WTC11 (cell line): ENCODE measurements at regions not wholly inside any gene's neighbourhood (a gene's known extent, or its start where the extent isn't known, plus 50 kb on each side); places are given as distances from the start of the nearest gene placed in this dataset.

Source experiments
- ATAC-seq: fragments of 200-7000 bp; cut with Tn5 transposase; 2 replicates; pipeline ENCODE4 v1.10.0; 2021; ENCODE audit warnings: mild to moderate bottlenecking, moderate library complexity
- CTCF ChIA-PET: fragments of 300-600 bp; sonication (Branson Sonifier 250); formaldehyde crosslinking; loops from one replicate; lab custom pipeline; 2021; ENCODE audit warnings: antibody characterized with exemption; lab: Charles Lee
- POLR2A ChIA-PET: fragments of 350-600 bp; sonication (Branson Sonifier 250); formaldehyde crosslinking; loops from one replicate; lab custom pipeline; 2021; ENCODE audit warnings: antibody characterized with exemption; lab: Charles Lee
- DNase-seq: peaks from one replicate; pipeline ENCODE4 v3.0.0; 2021; ENCODE audit warnings: low spot score
- H3K27ac Mint-ChIP-seq: 2 replicates; pipeline ENCODE4 v1.8.0; 2021; ENCODE audit warnings: mixed read lengths
- H3K27me3 Mint-ChIP-seq: 2 replicates; pipeline ENCODE4 v1.8.0; 2021; ENCODE audit warnings: low read depth, mild to moderate bottlenecking, moderate library complexity, mixed read lengths
- H3K36me3 Mint-ChIP-seq: 2 replicates; pipeline ENCODE4 v1.8.0; 2021; ENCODE audit warnings: mixed read lengths
- H3K4me1 Mint-ChIP-seq: 2 replicates; pipeline ENCODE4 v1.8.0; 2022; ENCODE audit warnings: mixed read lengths
- H3K4me3 Mint-ChIP-seq: 2 replicates; pipeline ENCODE4 v1.8.0; 2021; ENCODE audit warnings: mild to moderate bottlenecking, moderate library complexity, mixed read lengths
- H3K9me3 Mint-ChIP-seq: 2 replicates; pipeline ENCODE4 v1.8.0; 2021; ENCODE audit warnings: mixed read lengths
- CREM ChIP-seq: sonication (generic); formaldehyde crosslinking; IDR thresholded peaks from 2 replicates; pipeline ENCODE4 v1.8.1; 2022; ENCODE audit warnings: mild to moderate bottlenecking, missing genetic modification reagents, moderate library complexity
- NFYB ChIP-seq: sonication (generic); formaldehyde crosslinking; conservative IDR thresholded peaks from 2 replicates; pipeline ENCODE4 v1.8.0; 2022; ENCODE audit warnings: low read depth, missing genetic modification reagents
- SP1 ChIP-seq: sonication (generic); formaldehyde crosslinking; conservative IDR thresholded peaks from 2 replicates; pipeline ENCODE4 v1.8.1; 2022; ENCODE audit warnings: missing genetic modification reagents
- TF ChIP-seq, protein P1 (sequence below): sonication (generic); formaldehyde crosslinking; IDR thresholded peaks from 2 replicates; pipeline ENCODE4 v1.8.1; 2023; ENCODE audit warnings: mild to moderate bottlenecking, missing genetic modification reagents
- TF ChIP-seq, protein P2 (sequence below): sonication (generic); formaldehyde crosslinking; IDR thresholded peaks from 2 replicates; pipeline ENCODE4 v1.8.1; 2023; ENCODE audit warnings: mild to moderate bottlenecking, missing genetic modification reagents, moderate library complexity
- TF ChIP-seq, protein P3 (sequence below): sonication (generic); formaldehyde crosslinking; IDR thresholded peaks from 2 replicates; pipeline ENCODE4 v1.8.1; 2023; ENCODE audit warnings: mild to moderate bottlenecking, missing genetic modification reagents, moderate library complexity
- TF ChIP-seq, protein P4 (sequence below): sonication (generic); formaldehyde crosslinking; IDR thresholded peaks from 2 replicates; pipeline ENCODE4 v1.8.1; 2022; ENCODE audit warnings: low read depth, missing genetic modification reagents, borderline replicate concordance
- TF ChIP-seq, protein P5 (sequence below): sonication (generic); formaldehyde crosslinking; IDR thresholded peaks from 2 replicates; pipeline ENCODE4 v1.8.1; 2022; ENCODE audit warnings: low read depth, mild to moderate bottlenecking, moderate library complexity, missing genetic modification reagents, borderline replicate concordance
- TF ChIP-seq, protein P6 (sequence below): sonication (generic); formaldehyde crosslinking; IDR thresholded peaks from 2 replicates; pipeline ENCODE4 v1.8.0; 2022; ENCODE audit warnings: missing genetic modification reagents
- TF ChIP-seq, protein P7 (sequence below): sonication (generic); formaldehyde crosslinking; IDR thresholded peaks from 2 replicates; pipeline ENCODE4 v1.8.0; 2023; ENCODE audit warnings: missing genetic modification reagents, mild to moderate bottlenecking, borderline replicate concordance
- TF ChIP-seq, protein P8 (sequence below): sonication (generic); formaldehyde crosslinking; IDR thresholded peaks from 2 replicates; pipeline ENCODE4 v1.8.0; 2023; ENCODE audit warnings: mild to moderate bottlenecking, missing genetic modification reagents
- TF ChIP-seq, protein P9 (sequence below): sonication (generic); formaldehyde crosslinking; conservative IDR thresholded peaks from 2 replicates; pipeline ENCODE4 v1.8.1; 2022; ENCODE audit warnings: mild to moderate bottlenecking, missing genetic modification reagents
- TF ChIP-seq, protein P10 (sequence below): sonication (generic); formaldehyde crosslinking; IDR thresholded peaks from 2 replicates; pipeline ENCODE4 v1.8.1; 2022; ENCODE audit warnings: missing genetic modification reagents, borderline replicate concordance
- TF ChIP-seq, protein P11 (sequence below): sonication (generic); formaldehyde crosslinking; IDR thresholded peaks from 2 replicates; pipeline ENCODE4 v1.8.0; 2022; ENCODE audit warnings: mild to moderate bottlenecking, missing genetic modification reagents

DNA sequence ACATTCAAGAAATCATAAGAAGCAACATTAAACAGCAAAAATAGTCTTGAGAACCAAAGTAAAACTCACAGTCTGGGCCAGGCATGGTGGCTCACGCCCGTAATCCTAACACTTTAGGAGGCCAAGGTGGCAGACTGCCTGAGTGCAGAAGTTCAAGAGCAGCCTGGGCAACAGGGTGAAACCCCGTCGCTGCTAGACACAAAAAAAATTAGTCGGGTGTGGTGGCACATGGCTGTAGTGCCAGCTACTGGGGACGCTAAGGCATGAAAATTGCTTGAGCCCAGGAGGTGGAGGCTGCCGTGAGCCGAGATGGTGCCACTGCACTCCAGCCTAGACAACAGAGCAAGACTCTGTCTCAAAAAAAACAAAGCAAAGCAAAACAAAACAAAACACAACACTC lies 117.7 kb upstream of the GOLGA6L6 start:
- no peak for ATAC-seq
- H3K4me3 Mint-ChIP-seq, result no peak overlapping the region
- ChIA-PET CTCF (no interaction called here), POLR2A (no interaction called here)
- no peaks in the 10 kb centered on the region for H3K27me3 Mint-ChIP-seq
- H3K36me3 Mint-ChIP-seq, result peaks cover 3% of the 10 kb centered on the region
- TF ChIP-seq, protein P1, sequence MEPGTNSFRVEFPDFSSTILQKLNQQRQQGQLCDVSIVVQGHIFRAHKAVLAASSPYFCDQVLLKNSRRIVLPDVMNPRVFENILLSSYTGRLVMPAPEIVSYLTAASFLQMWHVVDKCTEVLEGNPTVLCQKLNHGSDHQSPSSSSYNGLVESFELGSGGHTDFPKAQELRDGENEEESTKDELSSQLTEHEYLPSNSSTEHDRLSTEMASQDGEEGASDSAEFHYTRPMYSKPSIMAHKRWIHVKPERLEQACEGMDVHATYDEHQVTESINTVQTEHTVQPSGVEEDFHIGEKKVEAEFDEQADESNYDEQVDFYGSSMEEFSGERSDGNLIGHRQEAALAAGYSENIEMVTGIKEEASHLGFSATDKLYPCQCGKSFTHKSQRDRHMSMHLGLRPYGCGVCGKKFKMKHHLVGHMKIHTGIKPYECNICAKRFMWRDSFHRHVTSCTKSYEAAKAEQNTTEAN (CRISPR knock-in tag), result no peak
- TF ChIP-seq, protein P2, sequence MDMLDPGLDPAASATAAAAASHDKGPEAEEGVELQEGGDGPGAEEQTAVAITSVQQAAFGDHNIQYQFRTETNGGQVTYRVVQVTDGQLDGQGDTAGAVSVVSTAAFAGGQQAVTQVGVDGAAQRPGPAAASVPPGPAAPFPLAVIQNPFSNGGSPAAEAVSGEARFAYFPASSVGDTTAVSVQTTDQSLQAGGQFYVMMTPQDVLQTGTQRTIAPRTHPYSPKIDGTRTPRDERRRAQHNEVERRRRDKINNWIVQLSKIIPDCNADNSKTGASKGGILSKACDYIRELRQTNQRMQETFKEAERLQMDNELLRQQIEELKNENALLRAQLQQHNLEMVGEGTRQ (CRISPR knock-in tag), result no peak
- TF ChIP-seq, protein P3, sequence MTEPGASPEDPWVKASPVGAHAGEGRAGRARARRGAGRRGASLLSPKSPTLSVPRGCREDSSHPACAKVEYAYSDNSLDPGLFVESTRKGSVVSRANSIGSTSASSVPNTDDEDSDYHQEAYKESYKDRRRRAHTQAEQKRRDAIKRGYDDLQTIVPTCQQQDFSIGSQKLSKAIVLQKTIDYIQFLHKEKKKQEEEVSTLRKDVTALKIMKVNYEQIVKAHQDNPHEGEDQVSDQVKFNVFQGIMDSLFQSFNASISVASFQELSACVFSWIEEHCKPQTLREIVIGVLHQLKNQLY (CRISPR knock-in tag), result no peak
- TF ChIP-seq, protein P4, sequence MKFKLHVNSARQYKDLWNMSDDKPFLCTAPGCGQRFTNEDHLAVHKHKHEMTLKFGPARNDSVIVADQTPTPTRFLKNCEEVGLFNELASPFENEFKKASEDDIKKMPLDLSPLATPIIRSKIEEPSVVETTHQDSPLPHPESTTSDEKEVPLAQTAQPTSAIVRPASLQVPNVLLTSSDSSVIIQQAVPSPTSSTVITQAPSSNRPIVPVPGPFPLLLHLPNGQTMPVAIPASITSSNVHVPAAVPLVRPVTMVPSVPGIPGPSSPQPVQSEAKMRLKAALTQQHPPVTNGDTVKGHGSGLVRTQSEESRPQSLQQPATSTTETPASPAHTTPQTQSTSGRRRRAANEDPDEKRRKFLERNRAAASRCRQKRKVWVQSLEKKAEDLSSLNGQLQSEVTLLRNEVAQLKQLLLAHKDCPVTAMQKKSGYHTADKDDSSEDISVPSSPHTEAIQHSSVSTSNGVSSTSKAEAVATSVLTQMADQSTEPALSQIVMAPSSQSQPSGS (CRISPR knock-in tag), result no peak
- TF ChIP-seq CREM (CRISPR knock-in tag) (no peak), NFYB (no peak)
- TF ChIP-seq, protein P5, sequence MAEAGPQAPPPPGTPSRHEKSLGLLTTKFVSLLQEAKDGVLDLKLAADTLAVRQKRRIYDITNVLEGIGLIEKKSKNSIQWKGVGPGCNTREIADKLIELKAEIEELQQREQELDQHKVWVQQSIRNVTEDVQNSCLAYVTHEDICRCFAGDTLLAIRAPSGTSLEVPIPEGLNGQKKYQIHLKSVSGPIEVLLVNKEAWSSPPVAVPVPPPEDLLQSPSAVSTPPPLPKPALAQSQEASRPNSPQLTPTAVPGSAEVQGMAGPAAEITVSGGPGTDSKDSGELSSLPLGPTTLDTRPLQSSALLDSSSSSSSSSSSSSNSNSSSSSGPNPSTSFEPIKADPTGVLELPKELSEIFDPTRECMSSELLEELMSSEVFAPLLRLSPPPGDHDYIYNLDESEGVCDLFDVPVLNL (CRISPR knock-in tag), result no peak
- TF ChIP-seq, protein P6, sequence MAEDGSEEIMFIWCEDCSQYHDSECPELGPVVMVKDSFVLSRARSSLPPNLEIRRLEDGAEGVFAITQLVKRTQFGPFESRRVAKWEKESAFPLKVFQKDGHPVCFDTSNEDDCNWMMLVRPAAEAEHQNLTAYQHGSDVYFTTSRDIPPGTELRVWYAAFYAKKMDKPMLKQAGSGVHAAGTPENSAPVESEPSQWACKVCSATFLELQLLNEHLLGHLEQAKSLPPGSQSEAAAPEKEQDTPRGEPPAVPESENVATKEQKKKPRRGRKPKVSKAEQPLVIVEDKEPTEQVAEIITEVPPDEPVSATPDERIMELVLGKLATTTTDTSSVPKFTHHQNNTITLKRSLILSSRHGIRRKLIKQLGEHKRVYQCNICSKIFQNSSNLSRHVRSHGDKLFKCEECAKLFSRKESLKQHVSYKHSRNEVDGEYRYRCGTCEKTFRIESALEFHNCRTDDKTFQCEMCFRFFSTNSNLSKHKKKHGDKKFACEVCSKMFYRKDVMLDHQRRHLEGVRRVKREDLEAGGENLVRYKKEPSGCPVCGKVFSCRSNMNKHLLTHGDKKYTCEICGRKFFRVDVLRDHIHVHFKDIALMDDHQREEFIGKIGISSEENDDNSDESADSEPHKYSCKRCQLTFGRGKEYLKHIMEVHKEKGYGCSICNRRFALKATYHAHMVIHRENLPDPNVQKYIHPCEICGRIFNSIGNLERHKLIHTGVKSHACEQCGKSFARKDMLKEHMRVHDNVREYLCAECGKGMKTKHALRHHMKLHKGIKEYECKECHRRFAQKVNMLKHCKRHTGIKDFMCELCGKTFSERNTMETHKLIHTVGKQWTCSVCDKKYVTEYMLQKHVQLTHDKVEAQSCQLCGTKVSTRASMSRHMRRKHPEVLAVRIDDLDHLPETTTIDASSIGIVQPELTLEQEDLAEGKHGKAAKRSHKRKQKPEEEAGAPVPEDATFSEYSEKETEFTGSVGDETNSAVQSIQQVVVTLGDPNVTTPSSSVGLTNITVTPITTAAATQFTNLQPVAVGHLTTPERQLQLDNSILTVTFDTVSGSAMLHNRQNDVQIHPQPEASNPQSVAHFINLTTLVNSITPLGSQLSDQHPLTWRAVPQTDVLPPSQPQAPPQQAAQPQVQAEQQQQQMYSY (CRISPR knock-in tag), result no peak
- TF ChIP-seq, protein P7, sequence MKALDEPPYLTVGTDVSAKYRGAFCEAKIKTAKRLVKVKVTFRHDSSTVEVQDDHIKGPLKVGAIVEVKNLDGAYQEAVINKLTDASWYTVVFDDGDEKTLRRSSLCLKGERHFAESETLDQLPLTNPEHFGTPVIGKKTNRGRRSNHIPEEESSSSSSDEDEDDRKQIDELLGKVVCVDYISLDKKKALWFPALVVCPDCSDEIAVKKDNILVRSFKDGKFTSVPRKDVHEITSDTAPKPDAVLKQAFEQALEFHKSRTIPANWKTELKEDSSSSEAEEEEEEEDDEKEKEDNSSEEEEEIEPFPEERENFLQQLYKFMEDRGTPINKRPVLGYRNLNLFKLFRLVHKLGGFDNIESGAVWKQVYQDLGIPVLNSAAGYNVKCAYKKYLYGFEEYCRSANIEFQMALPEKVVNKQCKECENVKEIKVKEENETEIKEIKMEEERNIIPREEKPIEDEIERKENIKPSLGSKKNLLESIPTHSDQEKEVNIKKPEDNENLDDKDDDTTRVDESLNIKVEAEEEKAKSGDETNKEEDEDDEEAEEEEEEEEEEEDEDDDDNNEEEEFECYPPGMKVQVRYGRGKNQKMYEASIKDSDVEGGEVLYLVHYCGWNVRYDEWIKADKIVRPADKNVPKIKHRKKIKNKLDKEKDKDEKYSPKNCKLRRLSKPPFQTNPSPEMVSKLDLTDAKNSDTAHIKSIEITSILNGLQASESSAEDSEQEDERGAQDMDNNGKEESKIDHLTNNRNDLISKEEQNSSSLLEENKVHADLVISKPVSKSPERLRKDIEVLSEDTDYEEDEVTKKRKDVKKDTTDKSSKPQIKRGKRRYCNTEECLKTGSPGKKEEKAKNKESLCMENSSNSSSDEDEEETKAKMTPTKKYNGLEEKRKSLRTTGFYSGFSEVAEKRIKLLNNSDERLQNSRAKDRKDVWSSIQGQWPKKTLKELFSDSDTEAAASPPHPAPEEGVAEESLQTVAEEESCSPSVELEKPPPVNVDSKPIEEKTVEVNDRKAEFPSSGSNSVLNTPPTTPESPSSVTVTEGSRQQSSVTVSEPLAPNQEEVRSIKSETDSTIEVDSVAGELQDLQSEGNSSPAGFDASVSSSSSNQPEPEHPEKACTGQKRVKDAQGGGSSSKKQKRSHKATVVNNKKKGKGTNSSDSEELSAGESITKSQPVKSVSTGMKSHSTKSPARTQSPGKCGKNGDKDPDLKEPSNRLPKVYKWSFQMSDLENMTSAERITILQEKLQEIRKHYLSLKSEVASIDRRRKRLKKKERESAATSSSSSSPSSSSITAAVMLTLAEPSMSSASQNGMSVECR (CRISPR knock-in tag), result no peak
- DNase-seq, result no peak
- H3K27ac Mint-ChIP-seq, result no peak overlapping the region
- H3K4me1 Mint-ChIP-seq, result no peaks in the 10 kb centered on the region
- peaks cover 4% of the 10 kb centered on the region for H3K9me3 Mint-ChIP-seq

DNA sequence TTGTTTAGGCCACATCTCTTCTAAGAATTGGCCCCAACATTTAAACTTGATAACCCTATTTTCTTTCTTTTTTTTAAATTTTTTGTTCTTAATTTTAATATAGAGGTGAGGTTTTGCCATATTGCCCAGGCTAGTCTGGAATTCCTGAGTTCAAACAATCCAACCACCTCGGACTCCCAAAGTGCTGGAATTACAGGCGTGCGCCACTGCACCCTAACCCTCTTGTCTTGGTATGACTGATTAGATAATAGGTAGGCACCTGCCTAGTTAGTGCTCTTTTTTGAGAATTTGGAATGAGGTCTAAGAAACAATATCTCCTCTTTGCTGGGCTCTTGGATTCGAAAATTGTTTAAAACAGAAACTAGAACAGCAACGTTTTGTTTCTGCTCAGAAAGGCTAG lies 116.4 kb upstream of the GOLGA6L6 start:
- Mint-ChIP-seq H3K4me3 (no peak overlapping the region), H3K27ac (no peak overlapping the region), H3K9me3 (peaks cover 4% of the 10 kb centered on the region), H3K36me3 (peaks cover 3% of the 10 kb centered on the region), H3K4me1 (no peaks in the 10 kb centered on the region), H3K27me3 (no peaks in the 10 kb centered on the region)
- ChIA-PET CTCF (no interaction called here), POLR2A (no interaction called here)
- ATAC-seq, result no peak
- DNase-seq, result no peak
- TF ChIP-seq, protein P8, sequence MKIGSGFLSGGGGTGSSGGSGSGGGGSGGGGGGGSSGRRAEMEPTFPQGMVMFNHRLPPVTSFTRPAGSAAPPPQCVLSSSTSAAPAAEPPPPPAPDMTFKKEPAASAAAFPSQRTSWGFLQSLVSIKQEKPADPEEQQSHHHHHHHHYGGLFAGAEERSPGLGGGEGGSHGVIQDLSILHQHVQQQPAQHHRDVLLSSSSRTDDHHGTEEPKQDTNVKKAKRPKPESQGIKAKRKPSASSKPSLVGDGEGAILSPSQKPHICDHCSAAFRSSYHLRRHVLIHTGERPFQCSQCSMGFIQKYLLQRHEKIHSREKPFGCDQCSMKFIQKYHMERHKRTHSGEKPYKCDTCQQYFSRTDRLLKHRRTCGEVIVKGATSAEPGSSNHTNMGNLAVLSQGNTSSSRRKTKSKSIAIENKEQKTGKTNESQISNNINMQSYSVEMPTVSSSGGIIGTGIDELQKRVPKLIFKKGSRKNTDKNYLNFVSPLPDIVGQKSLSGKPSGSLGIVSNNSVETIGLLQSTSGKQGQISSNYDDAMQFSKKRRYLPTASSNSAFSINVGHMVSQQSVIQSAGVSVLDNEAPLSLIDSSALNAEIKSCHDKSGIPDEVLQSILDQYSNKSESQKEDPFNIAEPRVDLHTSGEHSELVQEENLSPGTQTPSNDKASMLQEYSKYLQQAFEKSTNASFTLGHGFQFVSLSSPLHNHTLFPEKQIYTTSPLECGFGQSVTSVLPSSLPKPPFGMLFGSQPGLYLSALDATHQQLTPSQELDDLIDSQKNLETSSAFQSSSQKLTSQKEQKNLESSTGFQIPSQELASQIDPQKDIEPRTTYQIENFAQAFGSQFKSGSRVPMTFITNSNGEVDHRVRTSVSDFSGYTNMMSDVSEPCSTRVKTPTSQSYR (CRISPR knock-in tag), result no peak
- TF ChIP-seq, protein P9, sequence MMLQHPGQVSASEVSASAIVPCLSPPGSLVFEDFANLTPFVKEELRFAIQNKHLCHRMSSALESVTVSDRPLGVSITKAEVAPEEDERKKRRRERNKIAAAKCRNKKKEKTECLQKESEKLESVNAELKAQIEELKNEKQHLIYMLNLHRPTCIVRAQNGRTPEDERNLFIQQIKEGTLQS (CRISPR knock-in tag), result no peak
- TF ChIP-seq, protein P10, sequence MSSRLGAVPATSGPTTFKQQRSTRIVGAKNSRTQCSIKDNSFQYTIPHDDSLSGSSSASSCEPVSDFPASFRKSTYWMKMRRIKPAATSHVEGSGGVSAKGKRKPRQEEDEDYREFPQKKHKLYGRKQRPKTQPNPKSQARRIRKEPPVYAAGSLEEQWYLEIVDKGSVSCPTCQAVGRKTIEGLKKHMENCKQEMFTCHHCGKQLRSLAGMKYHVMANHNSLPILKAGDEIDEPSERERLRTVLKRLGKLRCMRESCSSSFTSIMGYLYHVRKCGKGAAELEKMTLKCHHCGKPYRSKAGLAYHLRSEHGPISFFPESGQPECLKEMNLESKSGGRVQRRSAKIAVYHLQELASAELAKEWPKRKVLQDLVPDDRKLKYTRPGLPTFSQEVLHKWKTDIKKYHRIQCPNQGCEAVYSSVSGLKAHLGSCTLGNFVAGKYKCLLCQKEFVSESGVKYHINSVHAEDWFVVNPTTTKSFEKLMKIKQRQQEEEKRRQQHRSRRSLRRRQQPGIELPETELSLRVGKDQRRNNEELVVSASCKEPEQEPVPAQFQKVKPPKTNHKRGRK (CRISPR knock-in tag), result no peak
- TF ChIP-seq SP1, result no peak
- TF ChIP-seq, protein P11, sequence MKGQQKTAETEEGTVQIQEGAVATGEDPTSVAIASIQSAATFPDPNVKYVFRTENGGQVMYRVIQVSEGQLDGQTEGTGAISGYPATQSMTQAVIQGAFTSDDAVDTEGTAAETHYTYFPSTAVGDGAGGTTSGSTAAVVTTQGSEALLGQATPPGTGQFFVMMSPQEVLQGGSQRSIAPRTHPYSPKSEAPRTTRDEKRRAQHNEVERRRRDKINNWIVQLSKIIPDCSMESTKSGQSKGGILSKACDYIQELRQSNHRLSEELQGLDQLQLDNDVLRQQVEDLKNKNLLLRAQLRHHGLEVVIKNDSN, result no peak
- TF ChIP-seq NFYB, result no peak
